ENCODE measurements at regions not wholly inside any gene's neighbourhood (a gene's known extent, or its start where the extent isn't known, plus 50 kb on each side); places are given as distances from the start of the nearest gene placed in this dataset.

DNA sequence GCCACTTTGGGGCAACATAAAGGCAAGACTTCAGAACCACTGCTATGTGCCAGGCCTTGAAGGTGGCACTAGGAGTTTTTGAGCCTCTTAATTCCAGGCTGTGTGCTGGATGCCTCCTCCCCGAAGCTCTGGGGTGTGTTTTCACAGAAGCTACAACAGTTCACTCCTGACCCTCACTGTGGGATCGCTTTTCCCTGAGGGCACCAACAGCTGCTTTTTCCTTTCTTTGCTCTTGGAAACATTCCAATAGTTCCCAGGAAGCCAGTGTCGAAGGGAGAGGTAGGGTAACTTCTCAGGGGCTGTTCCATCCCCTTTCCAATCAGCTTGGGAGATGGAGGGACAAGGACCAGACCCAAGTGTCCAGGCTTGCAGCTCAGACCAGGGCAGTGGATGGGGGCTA is 153.4 kb downstream of the C1orf94 start:
- Histone ChIP-seq H3K4me1 (ENCODE audit: control insufficient read depth in 1 of 2, insufficient read depth in 2 of 2, low read length in 2 of 2) (no peaks in the 10 kb centered on the region), H4K8ac (ENCODE audit: low read depth, low read length) (no peak overlapping the region), H3K4me2 (ENCODE audit: low read length) (no peak overlapping the region), H3K18ac (ENCODE audit: low read length) (no peak overlapping the region), H2BK12ac (ENCODE audit: low read length) (no peak overlapping the region), H3K27ac (ENCODE audit: low read depth, low read length) (no peak overlapping the region), H3K79me2 (ENCODE audit: control insufficient read depth, insufficient read depth, low read length, poor library complexity) (no peaks in the 10 kb centered on the region), H4K12ac (ENCODE audit: low read depth, low read length) (no peak overlapping the region), H3K79me1 (ENCODE audit: low read length) (no peaks in the 10 kb centered on the region), H3K9ac (ENCODE audit: low read length) (no peak overlapping the region), H2BK5ac (ENCODE audit: low read depth, low read length, poor library complexity) (no peak overlapping the region), H3K9me3 (ENCODE audit: insufficient read depth, low read depth, low read length) (no peaks in the 10 kb centered on the region), H2AFZ (ENCODE audit: insufficient read depth, low read length, poor library complexity) (no peak overlapping the region), H3K23ac (ENCODE audit: low read length) (no peak overlapping the region), H3K4ac (ENCODE audit: low read depth, low read length) (no peak overlapping the region), H3K36me3 (ENCODE audit: control insufficient read depth in 1 of 2, insufficient read depth in 2 of 2, low read length in 2 of 2) (no peaks in the 10 kb centered on the region), H3K14ac (ENCODE audit: low read length) (no peak overlapping the region), H3K4me3 (ENCODE audit: low read depth, low read length) (no peak overlapping the region), H4K91ac (ENCODE audit: low read depth, low read length) (no peak overlapping the region), H3K27me3 (ENCODE audit: insufficient read depth, low read length) (no peaks in the 10 kb centered on the region), H2BK120ac (ENCODE audit: insufficient read depth, low read length, poor library complexity) (no peak overlapping the region), H2AK5ac (ENCODE audit: low read length) (no peak overlapping the region)
- no CpG with 5 or more reads among the region's 3 CpGs for WGBS (ENCODE audit: extremely low coverage, insufficient coverage, insufficient read length)
- no peak for DNase-seq

DNA sequence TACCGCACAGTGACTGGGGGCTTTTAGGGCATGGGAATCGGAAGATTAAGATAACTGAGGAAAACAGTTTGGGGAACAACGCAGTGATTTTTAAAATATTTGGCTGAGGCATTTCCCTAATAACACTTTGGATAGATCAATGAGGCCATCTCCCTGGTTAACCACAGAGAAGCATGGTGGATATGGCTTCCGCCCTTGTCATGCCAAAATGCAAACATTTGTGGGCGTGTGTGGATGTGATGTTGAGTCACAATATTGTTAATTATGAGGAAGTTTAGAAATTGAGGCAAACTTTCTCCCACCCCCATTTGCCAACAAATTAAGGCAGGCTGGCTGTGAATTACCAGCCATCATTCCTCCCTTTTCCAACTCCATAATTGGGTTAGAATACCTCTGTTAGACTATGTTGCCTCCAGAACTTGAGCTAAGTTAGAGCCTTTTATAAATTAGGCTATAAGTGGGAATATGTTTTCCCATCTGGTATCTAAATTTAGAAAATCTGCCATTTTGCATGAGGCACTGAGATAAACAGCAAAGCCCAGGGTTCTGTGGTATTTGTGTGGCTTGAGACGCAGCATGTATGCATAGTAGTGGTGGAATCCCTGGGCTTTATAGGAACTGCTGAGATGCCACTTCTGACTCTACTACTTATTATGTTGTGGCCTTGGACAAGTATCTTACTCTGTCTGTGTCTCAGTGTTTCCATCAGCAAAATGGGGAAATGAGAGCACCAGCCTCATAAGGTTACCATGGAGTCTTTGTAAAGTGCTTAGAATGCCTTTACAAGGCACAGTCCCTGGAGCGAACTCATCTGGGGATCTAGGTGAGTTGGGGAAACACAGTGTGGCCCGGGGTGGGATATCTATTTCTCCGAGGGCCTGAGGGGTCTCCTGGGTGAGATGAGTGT is 154.6 kb downstream of the C1orf94 start:
- Histone ChIP-seq H2AFZ (ENCODE audit: insufficient read depth, low read length, poor library complexity) (no peak overlapping the region), H3K18ac (ENCODE audit: low read length) (no peak overlapping the region), H3K27ac (ENCODE audit: low read depth, low read length) (no peak overlapping the region), H3K27me3 (ENCODE audit: insufficient read depth, low read length) (no peaks in the 10 kb centered on the region), H2BK5ac (ENCODE audit: low read depth, low read length, poor library complexity) (no peak overlapping the region), H2AK5ac (ENCODE audit: low read length) (no peak overlapping the region), H3K4me3 (ENCODE audit: low read depth, low read length) (no peak overlapping the region), H4K8ac (ENCODE audit: low read depth, low read length) (no peak overlapping the region), H3K79me1 (ENCODE audit: low read length) (no peaks in the 10 kb centered on the region), H3K4me2 (ENCODE audit: low read length) (no peak overlapping the region), H3K9me3 (ENCODE audit: insufficient read depth, low read depth, low read length) (no peaks in the 10 kb centered on the region), H3K4ac (ENCODE audit: low read depth, low read length) (no peak overlapping the region), H2BK12ac (ENCODE audit: low read length) (no peak overlapping the region), H3K79me2 (ENCODE audit: control insufficient read depth, insufficient read depth, low read length, poor library complexity) (no peaks in the 10 kb centered on the region), H3K23ac (ENCODE audit: low read length) (no peak overlapping the region), H3K9ac (ENCODE audit: low read length) (no peak overlapping the region), H3K14ac (ENCODE audit: low read length) (no peak overlapping the region), H3K4me1 (ENCODE audit: control insufficient read depth in 1 of 2, insufficient read depth in 2 of 2, low read length in 2 of 2) (no peaks in the 10 kb centered on the region), H4K12ac (ENCODE audit: low read depth, low read length) (no peak overlapping the region), H4K91ac (ENCODE audit: low read depth, low read length) (no peak overlapping the region), H3K36me3 (ENCODE audit: control insufficient read depth in 1 of 2, insufficient read depth in 2 of 2, low read length in 2 of 2) (no peaks in the 10 kb centered on the region), H2BK120ac (ENCODE audit: insufficient read depth, low read length, poor library complexity) (no peak overlapping the region)
- no CpG with 5 or more reads among the region's 9 CpGs for WGBS (ENCODE audit: extremely low coverage, insufficient coverage, insufficient read length)
- no peak for DNase-seq

DNA sequence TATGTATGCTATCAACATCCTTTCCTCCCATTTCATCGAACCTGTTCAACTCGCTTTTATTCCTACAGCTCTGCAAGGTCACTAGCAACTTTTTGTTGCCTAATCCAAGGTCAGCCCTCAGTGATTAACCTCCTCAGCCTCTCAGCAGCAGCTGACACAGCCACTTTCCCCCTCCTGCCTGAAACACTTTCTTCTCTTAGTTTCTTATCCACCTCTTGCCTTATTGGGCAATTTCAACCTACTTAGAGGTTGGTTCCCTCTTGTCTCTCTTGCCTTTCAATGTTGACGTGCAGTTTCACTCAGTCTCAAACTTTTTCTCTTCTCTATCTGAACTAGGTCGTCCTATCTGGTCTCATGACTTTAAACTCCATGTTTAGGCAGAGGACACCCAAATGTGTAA is 156.3 kb downstream of the C1orf94 start:
- no peak overlapping the region for H3K4ac ChIP-seq (ENCODE audit: low read depth, low read length)
- no peaks in the 10 kb centered on the region for H3K27me3 ChIP-seq (ENCODE audit: insufficient read depth, low read length)
- H3K9ac ChIP-seq (ENCODE audit: low read length) = no peak overlapping the region
- H2BK120ac ChIP-seq (ENCODE audit: insufficient read depth, low read length, poor library complexity) = no peak overlapping the region
- WGBS (ENCODE audit: extremely low coverage, insufficient coverage, insufficient read length) = no CpG with 5 or more reads among the region's 4 CpGs
- H3K9me3 ChIP-seq (ENCODE audit: insufficient read depth, low read depth, low read length) = no peaks in the 10 kb centered on the region
- H3K14ac ChIP-seq (ENCODE audit: low read length) = no peak overlapping the region
- no peak overlapping the region for H4K12ac ChIP-seq (ENCODE audit: low read depth, low read length)
- H3K27ac ChIP-seq (ENCODE audit: low read depth, low read length) = no peak overlapping the region
- no peak overlapping the region for H2BK5ac ChIP-seq (ENCODE audit: low read depth, low read length, poor library complexity)
- H3K4me3 ChIP-seq (ENCODE audit: low read depth, low read length) = no peak overlapping the region
- no peak overlapping the region for H3K18ac ChIP-seq (ENCODE audit: low read length)
- H3K4me1 ChIP-seq (ENCODE audit: control insufficient read depth in 1 of 2, insufficient read depth in 2 of 2, low read length in 2 of 2) = no peaks in the 10 kb centered on the region
- DNase-seq = no peak
- H2AFZ ChIP-seq (ENCODE audit: insufficient read depth, low read length, poor library complexity) = no peak overlapping the region
- H4K8ac ChIP-seq (ENCODE audit: low read depth, low read length) = no peak overlapping the region
- no peak overlapping the region for H2AK5ac ChIP-seq (ENCODE audit: low read length)
- H2BK12ac ChIP-seq (ENCODE audit: low read length) = no peak overlapping the region
- H3K79me1 ChIP-seq (ENCODE audit: low read length) = no peaks in the 10 kb centered on the region
- H3K23ac ChIP-seq (ENCODE audit: low read length) = no peak overlapping the region
- no peaks in the 10 kb centered on the region for H3K36me3 ChIP-seq (ENCODE audit: control insufficient read depth in 1 of 2, insufficient read depth in 2 of 2, low read length in 2 of 2)
- no peak overlapping the region for H3K4me2 ChIP-seq (ENCODE audit: low read length)
- H4K91ac ChIP-seq (ENCODE audit: low read depth, low read length) = no peak overlapping the region
- H3K79me2 ChIP-seq (ENCODE audit: control insufficient read depth, insufficient read depth, low read length, poor library complexity) = no peaks in the 10 kb centered on the region

DNA sequence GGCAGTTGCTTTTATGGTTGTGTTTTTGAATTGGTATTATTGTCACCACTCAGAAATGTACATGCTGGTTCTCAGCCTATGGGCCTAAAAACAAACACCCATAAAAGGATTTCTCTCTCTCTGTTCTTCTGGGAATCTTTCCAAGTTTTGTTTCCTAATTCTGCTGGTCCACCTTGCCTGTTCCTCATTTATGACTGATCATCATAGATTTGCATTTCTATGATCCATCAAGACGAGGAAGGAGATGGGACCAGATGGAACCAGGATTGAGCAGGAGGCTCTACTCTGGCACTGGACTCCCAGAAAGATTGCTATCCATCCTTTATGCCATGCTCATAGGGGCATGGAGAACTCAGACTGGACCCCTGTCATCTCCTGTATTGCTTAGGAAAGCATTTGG is 162.2 kb downstream of the C1orf94 start:
- H3K4me1 ChIP-seq (ENCODE audit: control insufficient read depth in 1 of 2, insufficient read depth in 2 of 2, low read length in 2 of 2) = no peaks in the 10 kb centered on the region
- H2AK5ac ChIP-seq (ENCODE audit: low read length) = no peak overlapping the region
- no peak overlapping the region for H3K18ac ChIP-seq (ENCODE audit: low read length)
- no peak overlapping the region for H4K91ac ChIP-seq (ENCODE audit: low read depth, low read length)
- no peaks in the 10 kb centered on the region for H3K79me1 ChIP-seq (ENCODE audit: low read length)
- H3K14ac ChIP-seq (ENCODE audit: low read length) = no peak overlapping the region
- H2AFZ ChIP-seq (ENCODE audit: insufficient read depth, low read length, poor library complexity) = no peak overlapping the region
- no CpG with 5 or more reads among the region's 1 CpG for WGBS (ENCODE audit: extremely low coverage, insufficient coverage, insufficient read length)
- no peak overlapping the region for H2BK120ac ChIP-seq (ENCODE audit: insufficient read depth, low read length, poor library complexity)
- no peak overlapping the region for H3K23ac ChIP-seq (ENCODE audit: low read length)
- no peak overlapping the region for H3K4me2 ChIP-seq (ENCODE audit: low read length)
- no peak overlapping the region for H3K27ac ChIP-seq (ENCODE audit: low read depth, low read length)
- no peak overlapping the region for H4K12ac ChIP-seq (ENCODE audit: low read depth, low read length)
- H4K8ac ChIP-seq (ENCODE audit: low read depth, low read length) = no peak overlapping the region
- H2BK5ac ChIP-seq (ENCODE audit: low read depth, low read length, poor library complexity) = no peak overlapping the region
- no peak overlapping the region for H3K4me3 ChIP-seq (ENCODE audit: low read depth, low read length)
- no peak overlapping the region for H3K9ac ChIP-seq (ENCODE audit: low read length)
- no peaks in the 10 kb centered on the region for H3K36me3 ChIP-seq (ENCODE audit: control insufficient read depth in 1 of 2, insufficient read depth in 2 of 2, low read length in 2 of 2)
- DNase-seq = no peak
- H3K79me2 ChIP-seq (ENCODE audit: control insufficient read depth, insufficient read depth, low read length, poor library complexity) = no peaks in the 10 kb centered on the region
- H3K4ac ChIP-seq (ENCODE audit: low read depth, low read length) = no peak overlapping the region
- no peaks in the 10 kb centered on the region for H3K27me3 ChIP-seq (ENCODE audit: insufficient read depth, low read length)
- no peak overlapping the region for H2BK12ac ChIP-seq (ENCODE audit: low read length)
- H3K9me3 ChIP-seq (ENCODE audit: insufficient read depth, low read depth, low read length) = no peaks in the 10 kb centered on the region
